ENCODE measurements at regions not wholly inside any gene's neighbourhood (a gene's known extent, or its start where the extent isn't known, plus 50 kb on each side); places are given as distances from the start of the nearest gene placed in this dataset.
"Not testable (repeated sequence)": the region's sequence is repeated elsewhere in the genome, so short reads cannot be mapped to it uniquely, and the experiment has no call there.

DNA sequence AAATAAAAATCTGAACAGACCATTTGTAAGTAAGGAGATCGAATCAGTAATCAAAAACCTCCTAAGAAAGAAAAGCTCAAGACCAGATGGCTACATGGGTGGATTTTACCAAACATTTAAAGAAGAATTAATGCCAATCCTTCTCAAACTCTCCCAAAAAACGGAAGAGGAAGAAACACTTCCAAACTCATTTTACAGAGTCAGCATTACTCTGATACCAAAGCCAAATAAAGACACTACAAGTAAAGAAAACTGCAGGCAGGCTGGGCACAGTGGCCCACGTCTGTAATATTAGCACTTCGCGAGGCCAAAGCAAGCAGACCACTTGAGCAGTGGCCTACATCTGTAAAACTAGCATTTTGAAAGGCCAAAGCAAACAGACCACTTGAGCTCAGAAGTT is 159.8 kb downstream of the DPY19L2 start:
- DNase-seq (ENCODE audit: low spot score in 2 of 2): no peak

DNA sequence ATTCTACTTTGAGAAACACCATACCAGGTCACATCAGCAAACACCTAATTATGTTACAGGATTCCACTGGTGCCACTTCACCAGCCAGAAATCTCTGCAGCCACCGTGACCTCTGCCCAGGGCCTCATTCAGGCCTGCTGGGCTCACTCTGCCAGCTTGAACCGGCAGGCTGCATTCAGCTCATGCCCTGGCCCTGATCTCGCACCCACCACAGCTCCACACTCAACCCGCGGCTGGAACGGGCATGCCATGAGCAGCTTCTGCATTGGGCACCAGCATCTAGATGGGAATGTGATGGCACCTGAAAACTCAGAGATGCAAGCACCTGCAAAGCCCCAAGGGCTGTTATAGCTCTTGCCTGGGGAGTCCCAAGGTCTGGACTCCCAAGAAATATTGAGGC is 168.7 kb downstream of the DPY19L2 start:
- no peaks in the 10 kb centered on the region for H3K4me1 ChIP-seq
- no peak overlapping the region for H3K4me3 ChIP-seq
- no peak for DNase-seq (ENCODE audit: low spot score in 2 of 2)
- 0 out of 2 replicates have a peak, but pooled peaks cover 3% of the 10 kb centered on the region for H3K27me3 ChIP-seq (ENCODE audit: low read depth)
- in situ Hi-C loops (cut with MboI; ENCODE audit: low sequenced_read_pairs): no loop called here
- H3K36me3 ChIP-seq (replicated peaks): no peaks in the 10 kb centered on the region
- H3K9me3 ChIP-seq: no peaks in the 10 kb centered on the region

More for the DNA sequence above, 159.8 kb downstream of the DPY19L2 start:
- in situ Hi-C loops (cut with MboI; ENCODE audit: low sequenced_read_pairs): no loop called here
- no peaks in the 10 kb centered on the region; the same call in 1 of the 2 replicates for H3K9me3 ChIP-seq
- H3K4me1 ChIP-seq: no peaks in the 10 kb centered on the region
- no peak overlapping the region for H3K4me3 ChIP-seq
- H3K36me3 ChIP-seq (replicated peaks): no peaks in the 10 kb centered on the region
- no peaks in the 10 kb centered on the region for H3K27me3 ChIP-seq (ENCODE audit: low read depth)

DNA sequence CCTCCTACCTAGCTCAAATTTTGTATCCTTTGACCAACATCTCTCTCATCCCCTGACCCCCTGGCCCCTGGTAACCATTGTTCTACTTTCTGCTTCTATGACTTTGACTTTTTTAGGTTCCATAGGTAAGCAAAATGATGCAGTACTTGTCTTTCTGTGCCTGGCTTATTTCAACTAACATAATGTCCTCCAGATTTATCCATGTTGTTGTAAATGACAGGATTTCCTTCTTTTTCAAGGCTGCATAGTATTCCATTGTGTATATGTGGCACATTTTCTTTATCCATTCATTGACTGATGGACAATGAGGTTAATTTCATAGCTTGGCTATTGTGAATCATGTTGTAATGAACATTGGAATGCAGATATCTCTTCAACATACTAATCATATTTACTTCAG is 170.1 kb downstream of the DPY19L2 start:
- no peaks in the 10 kb centered on the region for H3K9me3 ChIP-seq
- H3K4me1 ChIP-seq: no peaks in the 10 kb centered on the region
- H3K36me3 ChIP-seq (replicated peaks): no peaks in the 10 kb centered on the region
- DNase-seq (ENCODE audit: low spot score in 2 of 2): no peak
- in situ Hi-C loops (cut with MboI; ENCODE audit: low sequenced_read_pairs): no loop called here
- 0 out of 2 replicates have a peak, but pooled peaks cover 3% of the 10 kb centered on the region for H3K27me3 ChIP-seq (ENCODE audit: low read depth)
- no peak overlapping the region for H3K4me3 ChIP-seq

DNA sequence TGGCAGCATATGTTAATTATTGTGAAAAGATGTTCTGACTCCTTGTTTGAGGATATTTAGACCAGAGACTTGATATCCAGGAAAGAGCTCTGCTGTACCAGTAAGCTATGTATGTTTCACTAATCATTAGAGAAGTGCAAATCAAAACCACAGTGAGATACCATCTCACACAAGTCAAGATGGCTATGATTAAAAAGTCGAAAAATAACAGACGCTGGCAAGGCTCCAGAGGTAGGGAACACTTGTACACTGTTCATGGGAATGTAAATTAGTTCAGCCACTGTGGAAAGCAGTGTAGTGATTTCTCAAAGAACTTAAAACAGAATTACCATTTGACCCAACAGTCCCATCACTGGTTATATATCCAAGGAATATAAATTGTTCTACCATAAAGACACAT is 171.6 kb downstream of the DPY19L2 start:
- in situ Hi-C loops (cut with MboI; ENCODE audit: low sequenced_read_pairs): no loop called here
- 0 out of 2 replicates have a peak, but pooled peaks cover 5% of the 10 kb centered on the region for H3K27me3 ChIP-seq (ENCODE audit: low read depth)

DNA sequence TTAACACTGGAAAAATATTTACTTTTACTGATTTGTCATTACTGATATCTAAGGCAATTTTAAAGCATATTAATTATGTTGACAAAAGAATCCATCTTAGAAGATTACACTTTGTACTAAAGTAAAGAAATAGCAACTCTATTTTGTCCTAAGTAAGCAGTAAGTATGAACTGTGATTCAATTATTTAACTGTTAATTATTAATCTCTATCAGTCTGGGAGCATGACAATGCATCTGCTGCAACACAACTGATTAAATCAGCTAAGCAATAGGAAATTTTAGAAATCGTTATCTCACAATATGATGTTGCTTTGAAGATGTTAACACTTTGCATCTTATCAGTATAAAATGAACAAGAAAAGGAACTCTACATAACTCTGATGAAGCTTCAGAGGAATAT is 172.3 kb downstream of the DPY19L2 start:
- in situ Hi-C loops (cut with MboI; ENCODE audit: low sequenced_read_pairs): no loop called here
- no peak for DNase-seq (ENCODE audit: low spot score in 2 of 2)
- no peaks in the 10 kb centered on the region for H3K4me1 ChIP-seq
- no peaks in the 10 kb centered on the region for H3K9me3 ChIP-seq
- H3K27me3 ChIP-seq (ENCODE audit: low read depth): 0 out of 2 replicates have a peak, but pooled peaks cover 3% of the 10 kb centered on the region
- no peaks in the 10 kb centered on the region for H3K36me3 ChIP-seq (replicated peaks)
- H3K4me3 ChIP-seq: no peak overlapping the region

More for the DNA sequence above, 171.6 kb downstream of the DPY19L2 start:
- H3K36me3 ChIP-seq (replicated peaks): no peaks in the 10 kb centered on the region
- no peaks in the 10 kb centered on the region for H3K4me1 ChIP-seq
- no peak for DNase-seq (ENCODE audit: low spot score in 2 of 2)
- H3K4me3 ChIP-seq: no peak overlapping the region
- no peaks in the 10 kb centered on the region for H3K9me3 ChIP-seq

DNA sequence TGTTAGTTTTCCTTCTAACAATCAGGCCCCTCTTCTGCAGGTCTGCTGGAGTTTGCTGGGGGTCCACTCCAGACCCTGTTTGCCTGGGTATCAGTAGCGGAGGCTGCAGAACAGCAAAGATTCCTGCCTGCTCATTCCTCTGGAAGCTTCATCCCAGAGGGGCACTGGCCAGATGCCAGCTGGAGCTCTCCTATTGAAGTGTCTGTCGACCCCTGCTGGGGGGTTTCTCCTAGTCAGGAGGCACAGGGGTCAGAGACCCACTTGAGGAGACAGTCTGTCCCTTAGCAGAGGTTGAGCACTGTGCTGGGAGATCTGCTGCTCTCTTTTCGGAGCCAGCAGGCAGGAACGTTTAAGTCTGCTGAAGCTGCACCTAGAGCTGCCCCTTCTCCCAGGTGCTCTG is 174.9 kb downstream of the DPY19L2 start:
- peak in 1 of 2 experiments; percentile 9 for DNase-seq (ENCODE audit: low spot score in 2 of 2)
- H3K4me1 ChIP-seq; H3K9me3 ChIP-seq; H3K4me3 ChIP-seq; H3K27me3 ChIP-seq (ENCODE audit: low read depth); H3K36me3 ChIP-seq (replicated peaks); in situ Hi-C loops (cut with MboI; ENCODE audit: low sequenced_read_pairs): not testable (repeated sequence)

DNA sequence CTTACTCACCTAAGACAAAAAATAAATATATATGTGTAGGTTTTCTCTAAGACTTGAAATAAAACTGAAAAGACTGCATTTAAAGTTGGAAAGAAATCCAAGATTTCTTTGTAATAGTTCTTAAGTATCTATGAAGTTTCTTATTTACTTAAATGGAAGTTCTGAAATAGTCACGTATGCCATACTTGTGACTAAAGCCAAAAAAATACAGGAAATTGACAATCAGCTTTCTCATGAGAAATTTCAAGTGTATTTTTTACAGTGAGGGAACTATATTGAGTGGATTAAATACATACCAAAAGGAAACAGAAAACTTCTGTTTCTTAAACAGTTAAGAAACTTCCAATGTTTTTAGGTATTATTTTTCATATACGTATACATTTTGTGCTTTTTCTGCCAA is 188.1 kb downstream of the DPY19L2 start:
- Histone ChIP-seq H3K4me1 (no peaks in the 10 kb centered on the region), H3K36me3 (replicated peaks) (no peaks in the 10 kb centered on the region), H3K27me3 (ENCODE audit: low read depth) (no peaks in the 10 kb centered on the region; the same call in 1 of the 2 replicates), H3K9me3 (no peaks in the 10 kb centered on the region), H3K4me3 (no peak overlapping the region)
- in situ Hi-C loops (cut with MboI; ENCODE audit: low sequenced_read_pairs): no loop called here
- no peak for DNase-seq (ENCODE audit: low spot score in 2 of 2)

DNA sequence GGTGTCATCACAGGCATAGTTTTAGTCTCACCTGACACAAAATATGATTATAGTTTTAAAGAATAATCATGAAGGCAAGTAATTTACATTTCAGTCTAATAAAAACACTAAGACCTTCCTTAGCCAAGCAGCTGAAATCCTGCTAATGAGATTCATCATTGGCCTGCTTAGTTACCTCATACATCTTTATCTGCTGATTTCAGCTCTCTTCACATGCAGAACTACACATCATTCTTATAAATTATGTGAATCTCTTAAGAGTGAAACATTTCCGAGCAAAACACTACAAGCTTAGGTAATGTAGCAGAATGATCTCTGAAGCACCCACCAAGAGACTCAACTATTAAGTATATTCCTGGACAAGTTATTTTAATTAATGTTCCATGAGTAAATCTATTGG is 198.1 kb downstream of the DPY19L2 start:
- Histone ChIP-seq H3K4me3 (no peak overlapping the region), H3K9me3 (no peaks in the 10 kb centered on the region), H3K27me3 (ENCODE audit: low read depth) (no peaks in the 10 kb centered on the region), H3K36me3 (replicated peaks) (no peaks in the 10 kb centered on the region), H3K4me1 (no peaks in the 10 kb centered on the region)
- no peak for DNase-seq (ENCODE audit: low spot score in 2 of 2)
- in situ Hi-C loops (cut with MboI; ENCODE audit: low sequenced_read_pairs): no loop called here

DNA sequence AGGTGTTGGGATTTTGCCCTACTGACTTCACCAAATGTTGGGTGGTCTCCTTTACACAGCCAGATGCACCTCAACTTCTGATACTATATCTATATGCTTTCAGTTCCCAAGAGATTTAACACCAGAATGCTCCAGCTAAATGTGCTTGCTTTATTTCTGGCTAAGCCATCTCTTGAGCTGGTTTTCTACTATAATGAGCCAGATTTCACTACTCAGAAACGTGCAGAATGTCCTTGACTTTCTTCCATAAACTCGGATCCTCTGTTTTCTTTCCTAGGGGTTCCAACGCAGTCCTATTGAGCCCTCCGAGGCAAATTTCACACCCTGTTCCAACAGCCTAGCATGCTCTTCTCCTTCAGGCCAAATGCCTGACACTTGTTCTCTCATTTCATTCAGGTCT is 200.3 kb downstream of the DPY19L2 start:
- DNase-seq (ENCODE audit: low spot score in 2 of 2): no peak
- Histone ChIP-seq H3K27me3 (ENCODE audit: low read depth) (no peaks in the 10 kb centered on the region), H3K9me3 (no peaks in the 10 kb centered on the region), H3K4me1 (no peaks in the 10 kb centered on the region), H3K36me3 (replicated peaks) (no peaks in the 10 kb centered on the region), H3K4me3 (no peak overlapping the region)
- in situ Hi-C loops (cut with MboI; ENCODE audit: low sequenced_read_pairs): no loop called here

DNA sequence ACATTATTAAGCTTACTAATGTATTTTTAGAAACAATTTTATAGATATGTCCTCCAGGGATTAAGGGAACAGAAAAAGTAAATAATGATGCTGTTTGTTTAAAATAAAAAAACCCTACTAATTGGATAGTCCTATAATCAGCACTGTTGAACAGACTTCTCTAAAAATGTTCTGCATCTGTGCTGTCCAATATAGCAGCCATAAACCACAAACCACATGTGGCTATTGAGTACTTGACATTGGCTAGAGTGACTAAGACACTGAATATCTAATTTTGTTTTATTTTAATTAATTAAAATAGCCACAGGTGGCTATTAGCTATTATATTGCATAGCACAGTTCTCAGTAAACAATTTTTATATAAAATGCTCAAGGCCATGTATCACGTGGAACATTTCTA is 210.4 kb downstream of the DPY19L2 start:
- H3K27me3 ChIP-seq (ENCODE audit: low read depth): no peaks in the 10 kb centered on the region
- H3K4me3 ChIP-seq: no peak overlapping the region
- in situ Hi-C loops (cut with MboI; ENCODE audit: low sequenced_read_pairs): no loop called here
- no peaks in the 10 kb centered on the region; the same call in 1 of the 2 replicates for H3K9me3 ChIP-seq
- H3K36me3 ChIP-seq (replicated peaks): no peaks in the 10 kb centered on the region
- H3K4me1 ChIP-seq: no peaks in the 10 kb centered on the region
- no peak for DNase-seq (ENCODE audit: low spot score in 2 of 2)

DNA sequence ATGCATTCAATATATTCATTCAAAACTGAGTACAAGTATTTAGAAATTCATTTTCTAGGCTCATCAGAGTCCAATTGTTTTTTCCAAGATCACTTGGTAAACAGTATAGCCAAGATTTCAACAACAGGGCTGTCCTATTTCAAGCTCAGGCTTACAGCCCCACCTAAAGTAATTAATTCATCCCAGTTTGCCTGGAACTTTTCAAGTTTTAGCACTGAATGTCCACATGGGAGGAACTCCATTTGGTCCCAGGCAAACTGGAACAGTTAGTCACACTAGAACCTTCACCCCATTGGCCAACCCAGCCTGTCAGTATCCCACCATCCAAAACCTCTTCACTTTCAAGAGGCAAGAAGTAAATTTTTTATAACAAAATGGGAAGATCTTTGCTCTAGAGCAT is 210.9 kb downstream of the DPY19L2 start:
- in situ Hi-C loops (cut with MboI; ENCODE audit: low sequenced_read_pairs): no loop called here
- no peaks in the 10 kb centered on the region for H3K36me3 ChIP-seq (replicated peaks)
- no peak for DNase-seq (ENCODE audit: low spot score in 2 of 2)

DNA sequence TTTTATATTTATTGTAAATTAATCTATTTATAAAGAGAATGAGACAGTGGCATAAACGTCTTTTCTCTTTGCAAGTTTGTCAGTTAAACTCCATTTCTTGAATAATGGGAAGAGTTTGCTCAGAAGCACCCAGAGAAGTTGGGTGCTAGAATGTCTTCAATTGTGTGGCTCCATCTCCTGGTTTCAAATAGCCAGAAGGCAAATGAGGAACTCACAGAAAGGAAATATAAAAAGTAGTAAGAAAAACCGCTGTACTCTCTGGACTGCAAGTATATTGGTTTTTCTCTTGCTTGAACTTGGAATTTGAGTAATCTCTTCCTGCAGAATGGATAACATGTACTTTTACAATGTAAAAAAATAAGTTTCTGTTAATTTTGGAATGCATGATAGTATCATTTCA is 217.5 kb downstream of the DPY19L2 start:
- Histone ChIP-seq H3K4me1 (no peaks in the 10 kb centered on the region), H3K36me3 (replicated peaks) (no peaks in the 10 kb centered on the region), H3K9me3 (no peaks in the 10 kb centered on the region), H3K4me3 (no peak overlapping the region), H3K27me3 (ENCODE audit: low read depth) (0 out of 2 replicates have a peak, but pooled peaks cover 5% of the 10 kb centered on the region)
- DNase-seq (ENCODE audit: low spot score in 2 of 2): no peak
- in situ Hi-C loops (cut with MboI; ENCODE audit: low sequenced_read_pairs): no loop called here

More for the DNA sequence above, 210.9 kb downstream of the DPY19L2 start:
- Histone ChIP-seq H3K4me3 (no peak overlapping the region), H3K27me3 (ENCODE audit: low read depth) (0 out of 2 replicates have a peak, but pooled peaks cover 1% of the 10 kb centered on the region), H3K4me1 (no peaks in the 10 kb centered on the region), H3K9me3 (no peaks in the 10 kb centered on the region; the same call in 1 of the 2 replicates)

DNA sequence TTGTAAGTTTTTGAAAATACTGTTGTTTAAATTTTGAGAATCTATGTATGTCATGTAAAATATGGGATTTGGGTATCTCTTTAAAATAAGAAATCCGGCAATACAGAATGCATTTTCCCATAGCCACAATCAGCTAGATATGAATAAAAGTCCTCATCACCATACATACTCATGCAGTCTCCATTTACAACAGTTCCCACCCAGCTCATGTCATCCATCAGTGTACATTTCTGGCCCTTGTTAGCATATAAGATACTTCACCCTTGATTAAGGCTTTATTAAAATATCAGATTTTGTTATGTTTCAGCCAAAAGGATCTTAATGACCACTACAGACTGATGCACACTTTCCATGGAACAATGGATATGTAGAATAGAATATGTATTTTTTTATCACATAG is 218.0 kb downstream of the DPY19L2 start:
- H3K27me3 ChIP-seq (ENCODE audit: low read depth): 0 out of 2 replicates have a peak, but pooled peaks cover 5% of the 10 kb centered on the region
- no peak overlapping the region for H3K4me3 ChIP-seq
- DNase-seq (ENCODE audit: low spot score in 2 of 2): no peak
- H3K9me3 ChIP-seq: no peaks in the 10 kb centered on the region
- H3K4me1 ChIP-seq: no peaks in the 10 kb centered on the region
- H3K36me3 ChIP-seq (replicated peaks): no peaks in the 10 kb centered on the region
- in situ Hi-C loops (cut with MboI; ENCODE audit: low sequenced_read_pairs): no loop called here

DNA sequence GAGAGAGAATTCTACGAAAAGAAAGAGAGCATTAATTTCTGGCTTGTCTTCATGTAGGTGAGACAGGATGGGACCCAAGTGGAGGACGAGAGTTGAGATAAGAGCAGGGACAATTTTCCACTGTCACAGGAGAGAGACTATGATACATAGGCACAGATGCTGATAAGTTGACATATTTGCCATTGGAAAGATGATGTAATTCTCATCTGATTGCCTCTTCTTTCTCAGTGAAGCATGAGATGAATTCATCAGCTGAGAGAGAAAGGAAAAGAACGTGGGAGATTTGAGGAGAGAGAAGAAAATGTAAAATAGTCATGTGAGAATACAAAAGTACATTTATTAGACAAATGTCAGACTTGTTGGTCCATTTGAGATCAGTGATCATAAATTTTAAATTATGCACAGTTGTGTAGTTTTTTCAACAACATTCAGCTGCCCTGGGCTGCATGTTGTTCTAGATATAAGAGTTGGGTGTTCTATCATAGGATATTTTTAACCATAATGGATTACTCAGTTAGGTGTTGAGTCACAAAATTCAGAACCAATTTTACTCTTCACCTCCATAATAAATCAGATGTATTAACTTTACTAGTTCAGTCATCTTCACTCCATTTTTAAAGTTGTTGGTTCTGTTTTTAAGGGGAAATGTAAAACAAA is 222.9 kb downstream of the DPY19L2 start:
- in situ Hi-C loops (cut with MboI; ENCODE audit: low sequenced_read_pairs): no loop called here
- no peaks in the 10 kb centered on the region for H3K4me1 ChIP-seq
- H3K27me3 ChIP-seq (ENCODE audit: low read depth): 0 out of 2 replicates have a peak, but pooled peaks cover 5% of the 10 kb centered on the region
- no peak overlapping the region for H3K4me3 ChIP-seq
- no peaks in the 10 kb centered on the region for H3K36me3 ChIP-seq (replicated peaks)
- no peaks in the 10 kb centered on the region for H3K9me3 ChIP-seq
- no peak for DNase-seq (ENCODE audit: low spot score in 2 of 2)

DNA sequence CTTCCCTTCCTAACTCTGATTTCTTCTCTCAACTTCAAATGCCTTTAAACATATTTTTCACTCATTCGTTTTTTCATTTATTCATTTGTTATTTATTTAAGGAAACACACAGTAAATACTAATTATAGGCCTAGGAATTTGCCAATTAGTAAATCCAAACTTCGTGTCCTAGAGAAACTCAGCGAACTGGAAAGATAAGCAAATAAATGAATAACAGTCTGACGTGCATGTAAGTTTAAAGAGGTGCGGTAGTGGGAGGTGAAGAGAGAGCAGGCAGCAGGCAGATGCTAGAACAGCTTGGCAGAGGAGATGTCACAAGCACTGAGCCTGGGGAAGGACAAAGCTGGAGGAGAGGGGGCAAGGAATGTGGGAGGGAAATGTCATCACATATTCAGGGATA is 228.2 kb downstream of the DPY19L2 start:
- H3K4me3 ChIP-seq: no peak overlapping the region
- H3K4me1 ChIP-seq: no peaks in the 10 kb centered on the region
- in situ Hi-C loops (cut with MboI; ENCODE audit: low sequenced_read_pairs): no loop called here
- no peaks in the 10 kb centered on the region for H3K36me3 ChIP-seq (replicated peaks)
- no peaks in the 10 kb centered on the region for H3K9me3 ChIP-seq
- H3K27me3 ChIP-seq (ENCODE audit: low read depth): 0 out of 2 replicates have a peak, but pooled peaks cover 3% of the 10 kb centered on the region
- DNase-seq (ENCODE audit: low spot score in 2 of 2): no peak

Data from HAP-1 (cell line).